DND-41 (cell line): ENCODE measurements at regions not wholly inside any gene's neighbourhood (a gene's known extent, or its start where the extent isn't known, plus 50 kb on each side); places are given as distances from the start of the nearest gene placed in this dataset.

Experiments used
- EZH2 ChIP-seq: IDR thresholded peaks from 3 replicates; pipeline ENCODE4 v1.6.1; 2012; ENCODE audit warnings: borderline replicate concordance, low read depth, mild to moderate bottlenecking, moderate library complexity, low read length, inconsistent platforms; ENCODE audit not compliant: severe bottlenecking
- TF ChIP-seq, protein P1 (sequence below): IDR thresholded peaks from 2 replicates; pipeline ENCODE4 v1.5.1; 2012; ENCODE audit warnings: borderline replicate concordance, low read length, moderate library complexity, mild to moderate bottlenecking; ENCODE audit not compliant: poor library complexity, severe bottlenecking; ENCODE audit errors: extremely low read depth

DNA sequence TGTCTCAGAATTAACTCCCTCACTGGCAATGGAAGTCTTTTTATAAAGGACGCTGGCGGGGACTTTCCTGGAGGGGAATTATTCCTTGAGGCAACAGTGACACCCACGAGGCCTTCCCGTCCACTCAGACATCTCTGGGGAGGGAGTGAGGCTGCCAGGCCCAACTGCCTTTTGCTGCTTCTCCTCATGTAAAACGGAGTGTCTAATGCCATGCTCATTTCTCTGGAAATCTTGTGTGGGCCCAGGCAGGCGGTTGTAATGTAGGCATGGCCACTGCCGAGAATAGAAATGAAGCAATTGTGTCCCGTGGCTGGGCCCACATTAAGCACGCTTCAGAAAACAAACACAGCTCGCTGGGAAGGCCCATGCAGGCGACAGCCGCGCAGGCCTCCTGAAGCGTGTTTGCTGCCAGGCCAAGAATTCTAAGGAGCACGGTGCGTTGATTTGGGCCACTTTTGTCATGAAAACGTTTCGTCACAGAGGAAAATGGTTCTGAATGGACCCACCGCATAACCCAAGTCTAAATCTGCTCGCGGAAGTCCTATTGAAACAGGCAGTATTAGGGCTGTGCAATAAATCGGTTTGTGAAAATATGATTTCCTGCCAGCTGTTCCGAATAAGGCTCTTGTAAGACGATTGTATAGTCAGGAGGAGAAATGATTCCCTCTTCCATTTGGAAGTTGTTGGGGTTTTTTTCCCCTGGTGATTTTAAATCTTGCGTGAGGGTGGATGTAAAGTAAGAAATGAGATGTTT is 104.2 kb upstream of the CHST15 start:
- TF ChIP-seq, protein P1, sequence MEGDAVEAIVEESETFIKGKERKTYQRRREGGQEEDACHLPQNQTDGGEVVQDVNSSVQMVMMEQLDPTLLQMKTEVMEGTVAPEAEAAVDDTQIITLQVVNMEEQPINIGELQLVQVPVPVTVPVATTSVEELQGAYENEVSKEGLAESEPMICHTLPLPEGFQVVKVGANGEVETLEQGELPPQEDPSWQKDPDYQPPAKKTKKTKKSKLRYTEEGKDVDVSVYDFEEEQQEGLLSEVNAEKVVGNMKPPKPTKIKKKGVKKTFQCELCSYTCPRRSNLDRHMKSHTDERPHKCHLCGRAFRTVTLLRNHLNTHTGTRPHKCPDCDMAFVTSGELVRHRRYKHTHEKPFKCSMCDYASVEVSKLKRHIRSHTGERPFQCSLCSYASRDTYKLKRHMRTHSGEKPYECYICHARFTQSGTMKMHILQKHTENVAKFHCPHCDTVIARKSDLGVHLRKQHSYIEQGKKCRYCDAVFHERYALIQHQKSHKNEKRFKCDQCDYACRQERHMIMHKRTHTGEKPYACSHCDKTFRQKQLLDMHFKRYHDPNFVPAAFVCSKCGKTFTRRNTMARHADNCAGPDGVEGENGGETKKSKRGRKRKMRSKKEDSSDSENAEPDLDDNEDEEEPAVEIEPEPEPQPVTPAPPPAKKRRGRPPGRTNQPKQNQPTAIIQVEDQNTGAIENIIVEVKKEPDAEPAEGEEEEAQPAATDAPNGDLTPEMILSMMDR: no peak
- TF ChIP-seq EZH2: no peak
